ENCODE measurements at regions not wholly inside any gene's neighbourhood (a gene's known extent, or its start where the extent isn't known, plus 50 kb on each side); places are given as distances from the start of the nearest gene placed in this dataset.

- TF ChIP-seq CTCF (IDR thresholded peaks at IDR 0.05; ENCODE audit: low read length) (no peak; the same call in 1 of the 2 replicates), EZH2 (IDR thresholded peaks at IDR 0.05; ENCODE audit: borderline replicate concordance, low read length) (no peak)
These were observed 103.8 kb downstream of the RFLNA start for GRCh38 chr12:124398578-124399227.
